SU-DHL-6 (cell line): ENCODE measurements at regions not wholly inside any gene's neighbourhood (a gene's known extent, or its start where the extent isn't known, plus 50 kb on each side); places are given as distances from the start of the nearest gene placed in this dataset.

ENCODE experiments used
- EZH2phosphoT487 ChIP-seq: fragments of 200-600 bp; sonication (generic), shearing (Covaris generic); conservative IDR thresholded peaks from 2 replicates; pipeline ENCODE4 v1.6.1; 2018; ENCODE audit warnings: mild to moderate bottlenecking, antibody characterized with exemption, low read length, moderate library complexity, mixed read lengths
- TF ChIP-seq, protein P1 (sequence below): fragments of 200-600 bp; sonication (generic); IDR thresholded peaks from one replicate; pipeline ENCODE4 v1.5.1; 2017; ENCODE audit warnings: antibody characterized with exemption, mild to moderate bottlenecking, low read length, moderate library complexity; ENCODE audit not compliant: insufficient read depth, poor library complexity, severe bottlenecking

DNA sequence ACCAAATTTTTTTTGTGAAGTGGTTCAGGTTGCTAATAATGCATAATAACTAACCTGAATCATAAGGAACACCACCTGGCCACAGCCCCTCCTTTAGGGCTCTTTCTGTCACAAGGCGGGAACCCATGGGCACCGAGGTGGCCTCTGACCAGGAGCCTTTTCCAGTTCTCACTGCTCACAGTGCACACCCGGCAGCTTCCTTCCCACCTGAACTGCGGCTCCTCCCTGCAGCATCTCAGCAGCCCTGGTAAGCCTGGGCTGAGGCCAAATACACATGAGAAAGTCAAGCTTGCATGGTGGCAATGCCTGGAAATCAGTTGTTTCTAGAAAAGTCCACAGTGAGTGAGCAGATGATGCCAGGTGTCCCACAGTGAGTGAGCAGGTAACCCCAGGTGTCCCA lies 77.6 kb upstream of the SNTG2 start:
- TF ChIP-seq, protein P1, sequence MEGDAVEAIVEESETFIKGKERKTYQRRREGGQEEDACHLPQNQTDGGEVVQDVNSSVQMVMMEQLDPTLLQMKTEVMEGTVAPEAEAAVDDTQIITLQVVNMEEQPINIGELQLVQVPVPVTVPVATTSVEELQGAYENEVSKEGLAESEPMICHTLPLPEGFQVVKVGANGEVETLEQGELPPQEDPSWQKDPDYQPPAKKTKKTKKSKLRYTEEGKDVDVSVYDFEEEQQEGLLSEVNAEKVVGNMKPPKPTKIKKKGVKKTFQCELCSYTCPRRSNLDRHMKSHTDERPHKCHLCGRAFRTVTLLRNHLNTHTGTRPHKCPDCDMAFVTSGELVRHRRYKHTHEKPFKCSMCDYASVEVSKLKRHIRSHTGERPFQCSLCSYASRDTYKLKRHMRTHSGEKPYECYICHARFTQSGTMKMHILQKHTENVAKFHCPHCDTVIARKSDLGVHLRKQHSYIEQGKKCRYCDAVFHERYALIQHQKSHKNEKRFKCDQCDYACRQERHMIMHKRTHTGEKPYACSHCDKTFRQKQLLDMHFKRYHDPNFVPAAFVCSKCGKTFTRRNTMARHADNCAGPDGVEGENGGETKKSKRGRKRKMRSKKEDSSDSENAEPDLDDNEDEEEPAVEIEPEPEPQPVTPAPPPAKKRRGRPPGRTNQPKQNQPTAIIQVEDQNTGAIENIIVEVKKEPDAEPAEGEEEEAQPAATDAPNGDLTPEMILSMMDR = no peak
- no peak for TF ChIP-seq EZH2phosphoT487
